GM19467 (cell line): ENCODE measurements at regions not wholly inside any gene's neighbourhood (a gene's known extent, or its start where the extent isn't known, plus 50 kb on each side); places are given as distances from the start of the nearest gene placed in this dataset.

Experiments
- ATAC-seq: cut with Tn5 transposase; IDR thresholded peaks from one replicate; pipeline ENCODE4 v1.9.1; 2021; ENCODE audit warnings: mild to moderate bottlenecking, moderate library complexity; ENCODE audit not compliant: unreplicated experiment

DNA sequence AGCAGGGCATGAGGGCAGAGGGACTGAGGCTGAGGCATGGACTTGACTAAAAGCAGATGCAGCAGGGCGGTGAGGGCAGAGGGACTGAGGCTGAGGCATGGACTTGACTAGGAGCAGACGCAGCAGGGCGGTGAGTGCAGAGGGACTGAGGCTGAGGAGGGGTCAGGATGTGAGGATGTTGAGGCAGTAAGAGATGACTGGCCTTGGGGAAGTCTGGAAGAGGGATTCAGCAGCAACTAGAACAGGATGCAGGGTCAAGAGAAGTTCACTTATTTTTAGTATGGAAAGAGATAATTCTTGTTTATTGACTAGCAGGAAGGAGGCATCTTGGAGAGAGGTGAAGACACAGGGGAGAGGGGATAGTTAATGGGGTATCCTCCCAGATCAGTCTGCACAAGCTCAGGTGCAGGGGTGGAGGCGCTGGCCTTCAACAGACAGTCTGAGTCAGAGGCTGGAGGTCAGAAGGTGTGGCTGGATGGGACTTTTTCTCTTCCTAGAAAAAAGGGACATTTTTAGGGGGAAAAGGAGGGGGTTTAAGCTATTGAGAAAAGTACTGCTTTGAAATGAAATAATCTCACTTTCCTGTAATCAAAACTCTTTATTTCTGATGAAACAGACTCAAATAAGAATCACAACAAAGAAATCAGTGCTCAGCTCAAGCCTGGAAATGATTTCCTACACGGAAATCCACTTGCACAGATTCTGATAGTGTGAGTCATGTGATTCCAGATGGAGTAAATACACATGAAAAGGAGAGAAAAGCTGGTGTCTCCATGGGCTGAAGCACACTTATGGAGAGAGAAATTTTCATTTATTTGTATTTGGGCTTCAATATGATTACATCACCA is 130.9 kb downstream of the PALM2AKAP2 start:
- no peak for ATAC-seq

DNA sequence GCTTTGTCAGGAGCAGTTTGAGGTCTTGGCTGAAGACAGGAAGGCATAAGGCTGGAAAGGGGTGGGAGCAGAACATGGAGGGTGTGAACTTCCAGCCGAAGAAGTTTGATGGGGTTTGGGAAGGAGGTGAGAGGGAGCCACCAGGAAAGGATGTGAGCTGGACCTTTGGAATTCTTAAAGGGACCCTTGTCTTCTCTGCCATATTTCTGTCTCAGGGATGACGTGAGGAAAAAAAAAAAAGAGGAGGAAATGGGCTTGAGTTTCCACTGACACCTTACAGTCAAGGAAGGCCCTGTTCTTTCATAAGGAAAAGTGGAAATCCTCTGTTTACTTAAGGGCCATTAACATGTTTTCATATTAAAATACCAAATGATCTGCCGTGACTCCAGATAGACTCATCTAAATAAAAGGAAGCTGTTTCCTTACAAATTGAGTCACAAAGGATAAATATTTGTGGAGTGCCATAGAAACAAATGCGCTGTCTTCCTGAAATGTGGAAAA is 132.1 kb downstream of the PALM2AKAP2 start:
- ATAC-seq, result no peak

DNA sequence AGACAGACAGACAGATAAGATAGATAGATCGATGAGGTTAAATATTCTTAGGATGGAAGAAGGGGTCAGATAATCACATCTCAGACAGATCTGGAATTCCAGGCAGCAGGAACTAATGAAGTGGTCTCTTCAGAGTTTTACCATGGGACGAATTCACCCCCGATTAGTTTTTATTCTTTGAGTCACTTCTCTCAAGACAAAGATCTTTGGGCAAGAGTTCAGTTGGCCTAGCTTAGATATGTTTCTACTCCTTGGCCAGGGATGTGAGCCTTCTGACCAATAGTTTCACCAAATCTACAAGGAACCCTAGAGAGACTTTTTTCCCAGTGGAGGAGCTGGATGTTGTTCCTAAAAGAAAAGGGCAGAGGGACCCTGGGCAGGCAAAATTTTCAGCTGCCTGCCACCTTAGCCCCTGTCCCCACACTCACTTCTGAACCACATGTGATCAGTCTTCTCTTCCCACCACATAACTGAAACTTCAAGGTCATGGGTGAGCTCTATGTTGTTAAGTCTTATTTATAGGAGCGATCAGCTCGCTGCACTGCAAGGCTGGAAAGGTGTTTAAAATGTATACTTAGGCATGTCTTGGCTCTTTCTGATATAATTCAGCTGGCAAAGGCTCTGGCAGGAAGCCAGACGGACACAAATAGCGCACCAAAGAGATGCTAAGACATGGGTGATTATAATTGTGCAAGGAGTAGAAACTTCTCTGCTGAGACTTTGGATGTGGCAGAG is 132.9 kb downstream of the PALM2AKAP2 start:
- no peak for ATAC-seq

DNA sequence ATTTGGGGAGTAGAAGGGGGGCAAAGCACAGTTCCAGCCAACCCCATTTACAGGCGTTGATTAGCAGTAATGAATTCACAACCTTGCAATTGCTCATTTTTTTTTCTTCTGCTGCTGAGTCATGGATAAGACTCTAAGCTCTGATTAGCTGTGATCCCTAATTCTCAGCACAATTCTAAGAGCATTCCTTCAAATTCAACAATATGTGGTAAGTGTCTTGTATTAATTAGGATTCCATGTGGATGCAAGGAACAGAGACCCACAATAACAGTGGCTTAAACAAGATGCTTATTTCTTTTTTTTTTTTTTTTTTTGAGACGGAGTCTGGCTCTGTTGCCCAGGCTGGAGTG is 133.4 kb downstream of the PALM2AKAP2 start:
- ATAC-seq, result no peak

DNA sequence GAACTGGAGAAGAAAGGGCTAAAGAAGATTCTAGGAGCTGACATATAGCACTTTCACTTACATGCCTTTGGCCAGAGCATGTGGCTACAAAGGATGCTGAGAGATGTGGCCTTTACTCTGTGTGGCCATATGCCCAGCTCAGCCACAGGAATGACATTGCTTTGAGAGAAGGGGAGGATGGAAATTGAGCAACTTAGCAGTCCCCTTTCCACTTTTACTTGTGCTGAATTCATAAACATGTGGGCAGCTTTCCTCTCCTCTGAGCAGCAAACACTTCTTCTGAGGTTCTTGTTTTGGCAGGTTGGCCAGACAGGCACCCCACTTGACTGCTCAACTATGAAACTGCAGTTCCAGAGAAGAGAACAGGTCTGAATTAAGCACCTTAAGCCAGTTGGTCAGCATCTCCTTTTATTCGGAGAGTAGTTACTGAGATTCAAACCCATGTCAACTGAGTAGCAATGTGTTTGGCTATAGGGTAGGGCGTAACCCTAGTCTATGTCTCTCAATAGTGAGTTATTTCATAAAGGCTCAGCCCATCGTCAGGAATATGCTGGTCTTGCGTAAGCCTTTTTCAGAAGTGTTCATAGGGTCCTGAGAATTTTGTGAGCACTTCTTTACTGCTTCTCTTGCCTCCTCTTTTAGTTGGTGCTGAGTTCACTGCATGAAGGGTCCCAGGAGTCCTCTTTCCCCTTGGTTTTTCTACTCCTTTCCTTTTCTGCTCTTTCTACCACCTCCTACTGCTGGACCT is 134.5 kb downstream of the PALM2AKAP2 start:
- ATAC-seq, result peak; percentile 75

DNA sequence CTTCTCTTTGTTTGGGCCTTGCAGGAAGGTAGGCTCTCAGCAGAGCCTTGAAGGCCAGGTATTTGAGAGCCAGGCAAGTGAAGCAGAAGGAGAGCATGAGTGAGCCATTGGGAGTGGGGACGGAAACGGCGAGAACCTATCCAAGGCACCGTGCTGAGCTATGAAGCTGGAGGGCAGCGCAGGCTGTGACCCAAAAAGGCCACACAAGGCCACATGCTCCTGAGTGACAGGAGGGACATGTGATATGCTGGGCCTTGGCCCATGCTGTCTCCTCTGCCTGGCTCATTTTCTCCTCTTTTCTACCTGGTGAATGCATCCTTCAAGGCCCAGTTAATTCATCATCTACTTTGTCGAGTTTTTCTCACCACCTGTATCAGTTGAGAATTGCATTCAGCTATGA is 136.3 kb downstream of the PALM2AKAP2 start:
- ATAC-seq, result no peak

DNA sequence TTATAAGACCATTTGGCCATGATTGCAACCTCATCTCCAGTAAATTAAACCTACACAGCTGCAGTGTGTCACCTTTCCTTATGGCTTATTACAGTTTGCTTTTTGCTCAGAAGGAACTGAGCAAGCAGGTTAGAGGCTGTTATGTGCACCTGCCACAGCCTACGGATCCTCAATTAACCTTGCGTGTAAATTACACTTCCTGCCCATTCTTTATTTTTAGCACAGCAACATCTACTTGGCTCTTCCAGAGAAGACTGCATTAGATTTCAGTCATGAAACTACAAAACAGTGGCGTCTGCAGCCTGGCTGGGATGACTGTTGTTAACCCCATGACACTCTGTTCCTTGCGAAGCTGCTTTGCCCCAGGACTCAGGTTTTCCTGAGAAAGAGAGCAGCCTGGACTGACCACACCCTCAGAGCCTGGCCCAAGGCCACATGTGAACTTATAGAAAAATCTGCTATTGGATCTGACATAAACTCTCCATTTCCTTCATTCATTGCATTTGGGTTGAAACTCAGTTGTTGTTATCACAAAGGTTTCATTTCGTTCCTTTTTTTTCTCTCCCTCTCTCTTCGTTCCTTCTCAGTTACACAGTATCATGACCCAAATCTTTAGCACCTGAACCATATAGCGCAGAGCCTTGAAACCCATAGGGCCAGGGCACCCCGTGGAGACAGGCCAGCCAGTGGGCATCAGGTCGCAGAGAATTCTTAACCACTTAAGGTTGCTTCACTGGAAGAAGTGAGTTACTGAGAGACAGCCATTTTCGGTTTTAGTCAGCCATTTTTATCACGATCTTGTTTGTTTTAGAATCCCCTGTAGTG is 138.6 kb downstream of the PALM2AKAP2 start:
- ATAC-seq, result peak; percentile 44

DNA sequence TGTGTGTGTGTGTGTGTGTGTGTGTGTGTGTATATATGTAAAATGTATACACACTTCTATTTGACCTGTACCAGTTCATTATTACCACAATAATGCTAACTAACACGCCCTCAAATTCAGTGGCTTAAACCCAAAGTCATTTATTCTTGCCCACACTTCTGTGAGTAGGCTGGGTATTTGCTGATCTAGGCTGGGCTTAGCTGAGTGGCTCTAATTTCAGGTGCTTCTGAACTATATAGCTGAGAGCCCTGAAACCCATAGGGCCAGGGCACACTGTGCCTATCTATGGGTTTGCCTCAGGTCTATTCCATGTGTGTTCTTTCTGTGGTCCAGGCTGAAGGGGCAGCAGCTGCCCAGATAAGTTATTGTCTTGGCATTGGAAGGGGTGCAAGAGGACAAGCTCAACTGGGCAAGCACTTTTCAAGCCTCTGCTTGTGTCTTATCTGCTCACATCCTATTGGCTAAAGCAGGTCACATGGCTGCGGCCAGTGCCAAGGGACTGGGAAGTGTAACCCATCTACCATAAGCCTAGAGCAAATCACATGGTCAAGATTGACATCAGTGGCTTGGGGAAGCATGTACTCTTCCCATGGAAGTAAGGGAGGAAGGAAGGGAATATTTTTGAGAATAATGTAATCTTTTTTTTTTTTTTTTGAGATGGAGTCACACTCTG is 139.9 kb downstream of the PALM2AKAP2 start:
- ATAC-seq, result no peak

DNA sequence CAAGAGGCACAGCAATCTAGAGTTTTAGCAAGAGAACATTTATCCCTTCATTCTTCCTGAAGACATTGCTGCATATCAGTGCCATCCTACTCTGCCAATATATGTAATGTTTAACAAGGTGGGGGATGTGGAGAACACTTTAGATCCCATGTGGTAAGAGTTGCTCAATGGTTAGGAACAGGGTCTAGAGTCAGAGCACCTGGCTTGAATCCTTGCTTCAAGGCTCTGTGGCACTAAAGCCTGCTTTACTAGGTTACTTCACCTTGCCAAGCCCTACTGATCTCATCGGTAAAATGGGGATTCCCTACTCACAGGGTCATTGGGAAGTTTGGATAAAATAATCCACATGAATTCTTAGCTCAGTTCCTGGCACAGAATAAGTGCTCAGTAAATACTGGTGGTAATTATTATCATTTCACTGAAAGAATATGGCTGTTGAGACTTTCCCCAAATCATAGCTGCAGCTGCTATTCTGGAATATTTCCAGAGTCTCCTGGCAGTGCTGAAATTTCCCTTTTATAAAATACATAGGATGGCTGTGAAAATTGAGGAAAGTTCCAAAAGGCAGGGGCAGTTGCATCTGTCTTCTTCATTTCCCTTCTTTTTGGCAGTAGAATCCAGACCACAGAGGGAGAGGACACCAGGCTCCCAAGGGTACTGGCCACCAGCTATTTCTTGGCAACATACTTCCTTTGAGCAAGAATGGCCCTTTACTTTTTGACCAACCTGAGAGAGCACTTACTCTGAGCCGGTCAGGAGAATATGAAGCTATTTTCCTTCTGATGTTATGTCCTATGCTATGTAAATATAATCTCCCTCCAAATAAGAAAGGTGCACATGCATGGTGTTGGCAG is 142.8 kb downstream of the PALM2AKAP2 start:
- ATAC-seq, result no peak

DNA sequence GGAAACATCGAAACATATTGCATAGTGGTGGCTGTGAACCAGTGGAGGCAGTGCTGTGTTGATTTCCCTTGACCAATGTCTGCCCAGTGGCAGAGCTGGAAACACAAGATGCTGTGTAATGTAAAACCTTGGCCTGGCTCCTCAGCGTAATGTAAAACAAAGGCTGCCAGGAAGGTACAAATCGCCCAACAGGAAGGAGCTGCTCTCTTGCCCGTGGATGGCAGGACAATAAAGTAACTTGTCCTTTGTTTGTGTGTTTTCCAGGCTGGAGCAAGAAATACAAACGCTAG is 143.4 kb downstream of the PALM2AKAP2 start:
- ATAC-seq, result no peak

DNA sequence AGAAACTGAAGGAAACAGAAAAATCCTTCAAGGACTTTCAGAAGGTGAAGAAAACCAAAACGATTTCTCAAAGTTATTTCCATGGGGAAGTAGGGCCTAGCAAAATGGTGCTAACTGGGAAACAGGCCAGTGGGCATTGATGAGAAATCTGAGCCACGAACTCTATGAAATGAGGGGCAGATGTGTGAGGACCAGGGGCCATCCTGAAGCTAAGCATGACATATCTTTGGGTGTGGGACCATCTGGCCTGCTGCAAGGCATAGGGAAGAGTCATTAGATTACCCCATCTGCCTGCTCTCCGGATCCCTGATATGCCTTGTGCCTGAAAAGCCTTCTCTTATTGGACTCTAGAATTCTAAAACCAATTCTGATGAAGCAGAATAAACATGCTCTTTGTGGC is 143.8 kb downstream of the PALM2AKAP2 start:
- ATAC-seq, result no peak

DNA sequence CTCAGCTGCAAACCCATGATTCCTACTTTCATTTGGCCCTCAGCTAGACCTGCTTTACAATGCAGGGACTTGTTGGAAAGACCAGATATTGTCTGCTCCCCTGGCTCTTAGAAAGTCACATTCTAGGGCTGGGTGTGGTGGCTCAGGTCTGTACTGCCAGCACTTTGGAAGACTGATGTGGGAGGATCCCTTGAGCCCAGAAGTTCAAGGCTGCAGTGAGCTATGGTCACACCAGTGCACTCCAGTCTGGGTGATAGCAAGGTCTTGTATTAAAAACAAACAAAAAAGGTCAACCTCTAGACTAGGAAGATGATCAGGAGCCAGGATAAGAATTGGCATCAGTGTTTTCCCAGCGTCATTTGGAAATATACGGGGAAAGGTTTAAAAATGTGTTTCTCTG is 145.8 kb downstream of the PALM2AKAP2 start:
- ATAC-seq, result no peak

DNA sequence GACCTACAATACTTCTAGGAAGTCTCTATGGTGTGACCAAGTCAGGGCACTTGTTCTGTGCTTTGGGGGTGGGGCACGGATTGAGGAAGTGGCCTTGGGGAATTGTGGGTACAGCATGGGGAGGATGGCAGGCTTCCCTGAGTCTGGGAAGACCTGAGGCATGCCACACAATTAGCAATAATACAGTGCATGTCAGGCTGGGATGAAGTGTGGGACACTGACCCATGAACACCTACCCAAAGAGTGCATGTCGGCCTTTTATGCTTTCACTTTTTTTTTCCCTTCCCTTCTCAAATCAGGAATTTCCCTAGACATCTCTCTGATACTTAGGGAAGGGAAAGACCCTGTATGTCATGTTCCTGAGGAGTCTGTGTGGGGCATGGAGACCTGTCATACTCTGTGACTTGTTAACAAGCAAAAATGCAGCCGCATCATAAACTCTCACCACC is 146.4 kb downstream of the PALM2AKAP2 start:
- ATAC-seq, result no peak

DNA sequence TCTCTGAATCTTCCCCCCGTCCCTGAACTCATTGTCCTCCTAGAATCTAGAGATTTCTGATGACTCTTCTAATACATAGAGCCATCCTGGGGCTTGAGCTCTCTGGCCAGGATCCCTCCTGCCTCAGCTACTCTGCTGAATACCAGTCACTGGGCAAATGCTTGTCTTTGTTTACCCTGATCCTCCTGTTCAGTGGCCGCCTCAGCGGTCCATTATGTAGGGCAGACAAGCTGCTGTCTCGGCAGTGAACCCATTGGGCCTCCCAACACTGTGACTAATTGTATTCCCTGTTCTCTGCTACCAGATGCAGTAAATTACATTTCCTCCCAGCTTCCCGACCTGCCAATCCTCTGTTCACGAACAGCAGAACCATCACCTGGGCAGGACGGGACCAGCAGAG is 151.6 kb downstream of the PALM2AKAP2 start:
- ATAC-seq, result no peak

DNA sequence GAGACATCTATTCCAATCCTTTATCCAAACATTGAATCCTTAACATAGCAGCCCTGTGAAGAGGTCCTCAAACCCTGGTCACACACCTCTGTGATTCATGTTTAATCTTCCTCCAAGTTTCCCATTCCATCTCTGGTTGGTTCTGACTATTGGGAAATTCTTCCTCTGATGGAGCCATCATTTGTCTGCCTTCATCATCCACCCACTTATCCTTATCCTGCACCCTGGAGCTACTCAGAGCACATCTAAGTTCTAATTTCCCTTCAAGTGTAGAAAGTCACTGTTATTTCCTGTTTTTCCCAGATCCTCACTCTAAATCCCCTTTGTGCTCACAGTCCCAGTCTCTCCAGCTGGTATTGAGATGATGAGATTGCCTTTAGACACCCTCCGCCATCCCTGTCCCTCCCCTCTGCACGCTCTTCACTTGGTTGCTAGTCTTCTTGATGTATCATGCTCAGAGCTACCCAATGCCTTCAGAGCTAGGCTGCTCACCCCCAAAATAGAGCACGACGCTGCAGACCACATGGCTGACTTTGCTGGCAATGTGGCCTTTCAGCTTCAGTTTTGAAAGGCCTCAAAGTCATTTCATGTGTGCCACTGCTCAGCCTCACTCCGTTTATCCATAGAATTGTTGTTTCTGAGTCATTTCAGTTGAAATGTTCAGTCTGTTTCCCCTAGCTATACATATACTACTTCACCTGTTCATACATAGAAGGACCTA is 154.3 kb downstream of the PALM2AKAP2 start:
- no peak for ATAC-seq

DNA sequence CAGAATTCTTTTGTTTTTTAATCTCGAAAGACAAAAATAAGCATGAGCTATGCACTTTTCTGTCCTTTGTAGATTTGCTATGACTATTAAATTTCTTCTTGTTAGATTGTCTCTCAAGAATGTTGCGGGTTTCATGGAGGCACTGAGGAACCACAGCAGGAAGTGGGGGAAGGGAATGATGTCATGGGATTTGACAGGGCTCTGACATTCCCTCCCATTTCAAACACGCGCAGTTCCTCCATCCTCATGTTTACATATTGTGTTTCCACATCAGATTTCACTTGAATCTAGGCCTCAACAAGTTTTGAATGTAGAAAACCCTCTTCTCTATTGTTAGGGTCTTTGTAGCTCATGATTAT is 154.8 kb downstream of the PALM2AKAP2 start:
- no peak for ATAC-seq

DNA sequence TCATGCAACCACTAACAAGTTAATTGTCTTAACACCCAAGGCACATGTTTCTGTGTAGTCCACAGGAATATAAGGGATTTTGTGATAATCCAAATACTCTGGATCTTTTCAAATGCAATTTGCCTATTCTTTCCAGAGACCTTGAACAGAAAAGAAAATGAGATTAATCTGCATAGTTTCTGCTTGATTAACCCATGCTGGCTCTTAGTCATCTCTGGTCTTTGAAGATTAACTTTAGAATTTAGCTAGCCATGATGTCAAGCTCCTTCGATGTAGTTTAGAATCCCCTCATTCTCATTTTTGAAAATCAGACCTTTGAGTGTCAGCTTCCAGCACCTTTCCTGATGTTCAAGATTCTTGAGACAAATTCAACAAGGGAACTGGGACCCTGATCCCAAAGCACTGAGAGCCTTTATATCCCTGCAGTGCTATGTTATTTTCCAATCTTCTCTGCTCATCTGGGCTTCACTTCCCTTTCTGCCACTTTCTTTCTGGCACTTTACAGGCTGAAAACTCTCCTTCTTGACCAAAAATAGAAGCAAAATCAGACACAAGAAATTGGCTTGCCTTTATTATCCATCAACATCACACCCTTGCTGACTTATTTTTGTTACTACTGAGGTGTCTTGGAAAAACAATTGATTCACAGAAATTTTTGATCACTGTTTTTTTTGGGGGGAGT is 155.5 kb downstream of the PALM2AKAP2 start:
- no peak for ATAC-seq

DNA sequence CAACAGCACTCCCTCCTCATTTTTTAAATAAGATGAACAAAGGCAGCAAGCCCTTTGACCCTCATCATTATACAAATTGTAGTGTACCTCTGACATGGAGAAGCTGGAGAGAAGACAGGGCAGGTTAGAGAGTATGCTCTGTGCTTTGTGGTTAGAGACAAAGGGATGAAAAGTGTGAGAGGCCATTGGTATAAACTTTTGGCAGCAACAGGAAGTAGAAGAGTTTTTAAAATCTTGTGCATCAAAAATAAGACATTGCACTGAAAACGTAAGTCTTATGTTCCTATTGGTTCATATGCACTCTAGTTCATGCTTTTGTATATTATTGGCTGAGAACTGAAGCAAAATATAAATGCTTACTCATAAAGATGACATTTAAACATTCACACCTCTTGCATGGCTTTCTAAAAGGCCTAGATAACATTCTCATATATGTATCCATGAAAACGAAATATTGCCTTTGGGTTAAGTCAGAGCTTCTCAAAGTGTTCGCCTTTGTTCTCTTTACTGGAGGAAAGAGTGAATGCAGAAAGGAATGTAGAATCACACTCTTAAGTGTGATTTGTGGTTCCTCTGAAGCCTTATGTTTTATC is 158.0 kb downstream of the PALM2AKAP2 start:
- ATAC-seq, result no peak
